H9 (cell line): ENCODE measurements at regions not wholly inside any gene's neighbourhood (a gene's known extent, or its start where the extent isn't known, plus 50 kb on each side); places are given as distances from the start of the nearest gene placed in this dataset.

Experiments
- DNase-seq: peaks from one replicate; pipeline ENCODE4 v3.0.0-alpha.2; 2017
- H2AFZ ChIP-seq: one replicate; pipeline ENCODE4 v1.6.1; 2013; ENCODE audit warnings: mild to moderate bottlenecking, low read length, control low read depth, moderate library complexity
- H2AK5ac ChIP-seq: 2 replicates; pipeline ENCODE4 v1.6.1; 2013; ENCODE audit warnings: low read length, control low read depth, mixed read lengths; ENCODE audit not compliant: insufficient read length
- H2BK120ac ChIP-seq: one replicate; pipeline ENCODE4 v1.6.1; 2013; ENCODE audit warnings: low read depth, mild to moderate bottlenecking, low read length, control low read depth, inconsistent platforms; ENCODE audit not compliant: poor library complexity, severe bottlenecking
- H2BK12ac ChIP-seq: 2 replicates; pipeline ENCODE4 v1.6.1; 2013; ENCODE audit warnings: low read length, control low read depth, mixed read lengths, low read depth; ENCODE audit not compliant: insufficient read length
- H2BK15ac ChIP-seq: 2 replicates; pipeline ENCODE4 v1.6.1; 2013; ENCODE audit warnings: low read depth, low read length, control low read depth
- H2BK20ac ChIP-seq: one replicate; pipeline ENCODE4 v1.6.1; 2013; ENCODE audit warnings: low read depth, mild to moderate bottlenecking, low read length, control low read depth, inconsistent platforms; ENCODE audit not compliant: poor library complexity, severe bottlenecking
- H2BK5ac ChIP-seq: 2 replicates; pipeline ENCODE4 v1.6.1; 2013; ENCODE audit warnings: low read length, control low read depth, mixed read lengths; ENCODE audit not compliant: insufficient read length
- H3K14ac ChIP-seq: 2 replicates; pipeline ENCODE4 v1.6.1; 2013; ENCODE audit warnings: low read length, control low read depth; ENCODE audit not compliant: insufficient read depth
- H3K18ac ChIP-seq: 2 replicates; pipeline ENCODE4 v1.6.1; 2013; ENCODE audit warnings: low read depth, mild to moderate bottlenecking, mixed read lengths, low read length, control low read depth; ENCODE audit not compliant: insufficient read length
- H3K23ac ChIP-seq: 2 replicates; pipeline ENCODE4 v1.6.1; 2013; ENCODE audit warnings: low read length, control low read depth, mixed read lengths, low read depth; ENCODE audit not compliant: insufficient read length
- H3K23me2 ChIP-seq: 2 replicates; pipeline ENCODE4 v1.6.1; 2013; ENCODE audit warnings: low read depth, mild to moderate bottlenecking, mixed read lengths, low read length, control low read depth; ENCODE audit not compliant: insufficient read length, poor library complexity, severe bottlenecking
- H3K27ac ChIP-seq: 2 replicates; pipeline ENCODE4 v1.5.1; 2013; ENCODE audit warnings: low read length, control low read depth, mixed read lengths, low read depth; ENCODE audit not compliant: insufficient read length
- H3K27me3 ChIP-seq: 2 replicates; pipeline ENCODE4 v1.6.1; 2013; ENCODE audit warnings: low read length, control low read depth, inconsistent platforms; ENCODE audit not compliant: insufficient read depth
- H3K4ac ChIP-seq: 2 replicates; pipeline ENCODE4 v1.6.1; 2013; ENCODE audit warnings: low read depth, mild to moderate bottlenecking, control low read depth, inconsistent platforms, low read length, moderate library complexity
- H3K4me1 ChIP-seq: 2 replicates; pipeline ENCODE4 v1.6.1; 2013; ENCODE audit warnings: low read length, control low read depth, inconsistent platforms; ENCODE audit not compliant: insufficient read depth
- H3K4me2 ChIP-seq: 2 replicates; pipeline ENCODE4 v1.6.1; 2013; ENCODE audit warnings: low read length, control low read depth, mixed read lengths; ENCODE audit not compliant: insufficient read length, insufficient read depth
- H3K56ac ChIP-seq: 2 replicates; pipeline ENCODE4 v1.6.1; 2013; ENCODE audit warnings: low read depth, mild to moderate bottlenecking, mixed read lengths, low read length, control low read depth; ENCODE audit not compliant: insufficient read length
- H3K79me1 ChIP-seq: 2 replicates; pipeline ENCODE4 v1.6.1; 2013; ENCODE audit warnings: low read depth, mild to moderate bottlenecking, moderate library complexity, low read length, control low read depth, inconsistent platforms; ENCODE audit not compliant: insufficient read depth, poor library complexity, severe bottlenecking
- H3K79me2 ChIP-seq: 2 replicates; pipeline ENCODE4 v1.6.1; 2013; ENCODE audit warnings: low read length, control low read depth, inconsistent platforms; ENCODE audit not compliant: insufficient read depth
- H3K9ac ChIP-seq: 2 replicates; pipeline ENCODE4 v1.6.1; 2013; ENCODE audit warnings: low read length, control low read depth, mixed read lengths; ENCODE audit not compliant: insufficient read length; ENCODE audit errors: extremely low read depth
- H3K9me3 ChIP-seq: one replicate; pipeline ENCODE4 v1.6.1; 2013; ENCODE audit warnings: low read depth, low read length, inconsistent platforms; ENCODE audit not compliant: control insufficient read depth
- H3T11ph ChIP-seq: one replicate; pipeline ENCODE4 v1.6.1; 2013; ENCODE audit warnings: mild to moderate bottlenecking, low read length, control low read depth, inconsistent platforms
- H4K20me1 ChIP-seq: one replicate; pipeline ENCODE4 v1.6.1; 2013; ENCODE audit not compliant: control insufficient read depth, insufficient read length, insufficient read depth
- H4K5ac ChIP-seq: 2 replicates; pipeline ENCODE4 v1.6.1; 2013; ENCODE audit warnings: low read depth, mild to moderate bottlenecking, mixed read lengths, low read length, control low read depth; ENCODE audit not compliant: insufficient read length
- H4K8ac ChIP-seq: replicated peaks from 2 replicates; pipeline ENCODE4 v1.6.1; 2013; ENCODE audit warnings: low read length, control low read depth, mixed read lengths, low read depth; ENCODE audit not compliant: insufficient read length
- H4K91ac ChIP-seq: 2 replicates; pipeline ENCODE4 v1.6.1; 2013; ENCODE audit warnings: low read depth, mild to moderate bottlenecking, moderate library complexity, mixed read lengths, low read length, control low read depth; ENCODE audit not compliant: insufficient read length
- H3K27ac Mint-ChIP-seq, 3 experiments: 2 replicates in 2 of 3; 3 replicates in 1 of 3; pipeline ENCODE4 v1.8.0; 2020 to 2021; ENCODE audit warnings: mixed read lengths in 3 of 3, mild to moderate bottlenecking in 1 of 3, moderate library complexity in 1 of 3
- H3K27me3 Mint-ChIP-seq: 2 replicates; pipeline ENCODE4 v1.8.0; 2021; ENCODE audit warnings: low read depth, mild to moderate bottlenecking, moderate library complexity, mixed read lengths
- H3K36me3 Mint-ChIP-seq, 3 experiments: 2 replicates in 2 of 3; 3 replicates in 1 of 3; pipeline ENCODE4 v1.8.0; 2020 to 2021; ENCODE audit warnings: low read depth in 3 of 3, mixed read lengths in 3 of 3; ENCODE audit not compliant: insufficient read depth in 1 of 3
- H3K4me1 Mint-ChIP-seq, 2 experiments: 2 replicates each; pipeline ENCODE4 v1.8.0; 2020; ENCODE audit warnings: mixed read lengths in 2 of 2
- H3K4me3 Mint-ChIP-seq, 2 experiments: 2 replicates in 1 of 2; 3 replicates in 1 of 2; pipeline ENCODE4 v1.8.0; 2020 to 2021; ENCODE audit warnings: mild to moderate bottlenecking in 2 of 2, mixed read lengths in 2 of 2, moderate library complexity in 1 of 2
- H3K9me3 Mint-ChIP-seq, 2 experiments: 2 replicates in 1 of 2; 3 replicates in 1 of 2; pipeline ENCODE4 v1.8.0; 2020; ENCODE audit warnings: mild to moderate bottlenecking in 2 of 2, mixed read lengths in 2 of 2, moderate library complexity in 1 of 2
- WGBS: extraction: QIAGEN DNeasy Blood & Tissue Kit; methylation state at CpG from one replicate; pipeline ENCODE4 v1.1.7; 2013; ENCODE audit warnings: missing lambda C conversion rate, low lambda C conversion rate, mixed read lengths; ENCODE audit not compliant: insufficient read length; ENCODE audit errors: extremely low coverage; 5-methylcytosine and 5-hydroxymethylcytosine counted together
- TF ChIP-seq, protein P1 (sequence below): fragments of 200-600 bp; sonication (generic); conservative IDR thresholded peaks from 3 replicates; pipeline ENCODE4 v1.8.0; 2021; ENCODE audit warnings: antibody characterized with exemption, mild to moderate bottlenecking

DNA sequence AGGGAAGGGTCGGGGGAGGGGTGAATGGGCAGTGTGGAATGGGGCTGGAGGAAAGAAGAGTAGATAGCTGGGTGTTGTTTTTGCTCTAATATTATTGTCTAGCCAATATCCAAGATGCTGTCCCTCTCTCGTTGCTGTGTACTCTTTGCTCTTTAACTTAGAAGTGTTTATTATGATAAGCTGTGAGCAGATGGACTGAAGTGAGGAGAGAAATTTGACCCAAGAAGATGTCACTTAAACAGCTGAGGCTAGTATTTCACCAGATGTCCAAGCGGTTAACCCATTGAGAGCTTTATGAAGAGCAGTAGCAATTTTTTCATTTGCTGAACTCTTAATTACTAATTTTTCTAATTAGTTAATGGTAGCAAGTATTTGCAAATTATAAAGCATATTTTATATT, 212.2 kb upstream of the TP63 start:
- no peak overlapping the region for H2BK5ac ChIP-seq
- H2BK12ac ChIP-seq: no peak overlapping the region
- H3K56ac ChIP-seq: no peak overlapping the region
- H3K4me2 ChIP-seq: no peak overlapping the region
- H2AFZ ChIP-seq: no peak overlapping the region
- H3K27me3 Mint-ChIP-seq: no peaks in the 10 kb centered on the region
- H3K4me3 Mint-ChIP-seq: no peak overlapping the region
- H2AK5ac ChIP-seq: no peak overlapping the region
- H3K14ac ChIP-seq: no peak overlapping the region
- no peak overlapping the region for H3K27ac ChIP-seq
- no peak overlapping the region for H3K18ac ChIP-seq
- H3K36me3 Mint-ChIP-seq: no peaks in the 10 kb centered on the region
- H4K8ac ChIP-seq: no peak overlapping the region
- no peak overlapping the region for H2BK15ac ChIP-seq
- TF ChIP-seq, protein P1, sequence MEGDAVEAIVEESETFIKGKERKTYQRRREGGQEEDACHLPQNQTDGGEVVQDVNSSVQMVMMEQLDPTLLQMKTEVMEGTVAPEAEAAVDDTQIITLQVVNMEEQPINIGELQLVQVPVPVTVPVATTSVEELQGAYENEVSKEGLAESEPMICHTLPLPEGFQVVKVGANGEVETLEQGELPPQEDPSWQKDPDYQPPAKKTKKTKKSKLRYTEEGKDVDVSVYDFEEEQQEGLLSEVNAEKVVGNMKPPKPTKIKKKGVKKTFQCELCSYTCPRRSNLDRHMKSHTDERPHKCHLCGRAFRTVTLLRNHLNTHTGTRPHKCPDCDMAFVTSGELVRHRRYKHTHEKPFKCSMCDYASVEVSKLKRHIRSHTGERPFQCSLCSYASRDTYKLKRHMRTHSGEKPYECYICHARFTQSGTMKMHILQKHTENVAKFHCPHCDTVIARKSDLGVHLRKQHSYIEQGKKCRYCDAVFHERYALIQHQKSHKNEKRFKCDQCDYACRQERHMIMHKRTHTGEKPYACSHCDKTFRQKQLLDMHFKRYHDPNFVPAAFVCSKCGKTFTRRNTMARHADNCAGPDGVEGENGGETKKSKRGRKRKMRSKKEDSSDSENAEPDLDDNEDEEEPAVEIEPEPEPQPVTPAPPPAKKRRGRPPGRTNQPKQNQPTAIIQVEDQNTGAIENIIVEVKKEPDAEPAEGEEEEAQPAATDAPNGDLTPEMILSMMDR: no peak
- peaks cover 15 to 18% of the 10 kb centered on the region in 2 experiments for H3K4me1 Mint-ChIP-seq
- H3K27ac Mint-ChIP-seq: no peak overlapping the region
- H3K4ac ChIP-seq: no peak overlapping the region
- no peak overlapping the region for H3K23ac ChIP-seq
- DNase-seq: no peak
- no peak overlapping the region for H3K9ac ChIP-seq
- H3K79me1 ChIP-seq: no peaks in the 10 kb centered on the region
- no peaks in the 10 kb centered on the region for H4K20me1 ChIP-seq
- H2BK20ac ChIP-seq: no peak overlapping the region
- H4K5ac ChIP-seq: no peak overlapping the region
- H3K4me1 ChIP-seq: peaks cover 5% of the 10 kb centered on the region; the same call in 1 of the 2 replicates
- no peaks in the 10 kb centered on the region for H3K27me3 ChIP-seq
- WGBS: no CpG with 5 or more reads among the region's 3 CpGs
- no peaks in the 10 kb centered on the region for H3K9me3 Mint-ChIP-seq
- H4K91ac ChIP-seq: no peak overlapping the region
- H3K79me2 ChIP-seq: no peaks in the 10 kb centered on the region
- H3K9me3 ChIP-seq: no peaks in the 10 kb centered on the region
- H3T11ph ChIP-seq: no peak overlapping the region
- no peaks in the 10 kb centered on the region for H3K23me2 ChIP-seq
- H2BK120ac ChIP-seq: no peak overlapping the region
